Fibroblast of villous mesenchyme (primary cell): ENCODE measurements at regions not wholly inside any gene's neighbourhood (a gene's known extent, or its start where the extent isn't known, plus 50 kb on each side); places are given as distances from the start of the nearest gene placed in this dataset.

Experiments
- DNase-seq: peaks from one replicate; pipeline ENCODE4 v3.0.0-alpha.2; 2010; ENCODE audit warnings: low read depth
- H3K4me3 ChIP-seq: 2 replicates; pipeline ENCODE4 v1.5.1; 2011; ENCODE audit warnings: low read depth, mild to moderate bottlenecking, low read length
- CTCF ChIP-seq: IDR thresholded peaks from 2 replicates; pipeline ENCODE4 v1.5.1; 2012; ENCODE audit warnings: low read depth, mild to moderate bottlenecking, low read length; ENCODE audit not compliant: insufficient read depth

GRCh38 chr18:51813740-51814139 lies 526.3 kb upstream of the DCC start:
- no peak overlapping the region for H3K4me3 ChIP-seq
- TF ChIP-seq CTCF: no peak
- no peak for DNase-seq

- H3K4me3 ChIP-seq: no peak overlapping the region
- TF ChIP-seq CTCF: no peak
- no peak for DNase-seq
Measured at GRCh38 chr18:51821610-51822009, 518.4 kb upstream of the DCC start.

GRCh38 chr18:51824746-51825145 lies 515.3 kb upstream of the DCC start:
- no peak for TF ChIP-seq CTCF
- no peak for DNase-seq
- no peak overlapping the region for H3K4me3 ChIP-seq

- H3K4me3 ChIP-seq: no peak overlapping the region
- no peak for TF ChIP-seq CTCF
- no peak for DNase-seq
Measured at GRCh38 chr18:51833850-51834249, 506.1 kb upstream of the DCC start.

GRCh38 chr18:51848702-51849101 lies 491.3 kb upstream of the DCC start:
- H3K4me3 ChIP-seq: no peak overlapping the region
- TF ChIP-seq CTCF: no peak
- no peak for DNase-seq

- DNase-seq: no peak
- H3K4me3 ChIP-seq: no peak overlapping the region
- TF ChIP-seq CTCF: no peak
Measured at GRCh38 chr18:51852681-51853080, 487.3 kb upstream of the DCC start.

GRCh38 chr18:51857989-51858388 lies 482.0 kb upstream of the DCC start:
- DNase-seq: no peak
- TF ChIP-seq CTCF: no peak
- no peak overlapping the region for H3K4me3 ChIP-seq
